H1 (cell line): ENCODE measurements at regions not wholly inside any gene's neighbourhood (a gene's known extent, or its start where the extent isn't known, plus 50 kb on each side); places are given as distances from the start of the nearest gene placed in this dataset.

ENCODE experiments used
- CBX5 ChIP-seq: fragments of 300-800, 300-1000 bp; sonication (generic); IDR thresholded peaks from 2 replicates; pipeline ENCODE4 v1.7.1; 2016; ENCODE audit warnings: antibody characterized with exemption, low read length, low read depth
- CEBPB ChIP-seq: IDR thresholded peaks from 2 replicates; pipeline ENCODE4 v1.6.1; 2012; ENCODE audit warnings: low read depth, low read length
- CHD7 ChIP-seq: fragments of 300-600 bp; sonication (generic); IDR thresholded peaks from 2 replicates; pipeline ENCODE4 v1.7.1; 2012; ENCODE audit warnings: low read length, moderate library complexity, mild to moderate bottlenecking, inconsistent platforms; ENCODE audit not compliant: insufficient replicate concordance
- HDAC6 ChIP-seq: IDR thresholded peaks from one replicate; pipeline ENCODE4 v1.7.1; 2012; ENCODE audit warnings: low read depth, mild to moderate bottlenecking, inconsistent platforms, low read length, moderate library complexity
- JUN ChIP-seq: IDR thresholded peaks from 2 replicates; pipeline ENCODE4 v1.6.1; 2011; ENCODE audit warnings: low read depth, mild to moderate bottlenecking, improper control_type of control experiment, low read length
- RAD21 ChIP-seq, 2 experiments: IDR thresholded peaks in 1 of 2; conservative IDR thresholded peaks in 1 of 2; 2 replicates each; pipeline ENCODE4 v1.6.1; 2011; ENCODE audit warnings: low read depth in 2 of 2, low read length in 2 of 2, improper control_type of control experiment in 1 of 2, inconsistent platforms in 1 of 2, mild to moderate bottlenecking in 1 of 2, moderate library complexity in 1 of 2
- TAF1 ChIP-seq: IDR thresholded peaks from 2 replicates; pipeline ENCODE4 v1.6.1; 2011; ENCODE audit warnings: mild to moderate bottlenecking, low read depth, low read length
- USF2 ChIP-seq: IDR thresholded peaks from 2 replicates; pipeline ENCODE4 v1.6.1; 2011; ENCODE audit warnings: low read length, improper control_type of control experiment

- no peak for TF ChIP-seq CHD7
- TF ChIP-seq JUN: no peak
- TF ChIP-seq CBX5: no peak
- TF ChIP-seq RAD21 (IDR thresholded peaks at IDR 0.05 in 1 of 2, conservative IDR thresholded peaks at IDR 0.05 in 1 of 2; ENCODE audit: low read depth in 2 of 2, low read length in 2 of 2): no peak
- no peak for TF ChIP-seq USF2
- no peak for TF ChIP-seq TAF1
- no peak for TF ChIP-seq HDAC6
- no peak for TF ChIP-seq CEBPB
Measured at GRCh38 chr6:3962291-3963280, 113.4 kb downstream of the FAM50B start (continued).
